Naive thymus-derived CD4-positive, alpha-beta T cell (primary cell): ENCODE measurements at regions not wholly inside any gene's neighbourhood (a gene's known extent, or its start where the extent isn't known, plus 50 kb on each side); places are given as distances from the start of the nearest gene placed in this dataset.
A peak's percentile ranks its signal among the peaks of the same experiment; 100 is the strongest.

ENCODE experiments used
- ATAC-seq: fragments of 150-1000 bp; cut with Tn5 transposase; 2 replicates; pipeline ENCODE4 v1.10.0; 2021; ENCODE audit warnings: mild to moderate bottlenecking, moderate library complexity
- CTCF ChIA-PET: fragments of 350-600 bp; sonication (Branson Sonifier 250); formaldehyde crosslinking; loops from one replicate; lab custom pipeline; 2021; ENCODE audit warnings: antibody characterized with exemption; lab: Charles Lee
- POLR2A ChIA-PET: fragments of 350-600 bp; sonication (Branson Sonifier 250); formaldehyde crosslinking; loops from one replicate; lab custom pipeline; 2021; ENCODE audit warnings: antibody characterized with exemption, inconsistent platforms; lab: Charles Lee
- DNase-seq, 9 donors: peaks; one replicate each; pipeline versions ENCODE4 v3.0.0 to v3.0.0-alpha.2; 2020 to 2022; ENCODE audit warnings: mixed read lengths in 1 of 9
- H3K27ac ChIP-seq: one replicate; pipeline ENCODE4 v1.7.0; 2013; ENCODE audit warnings: mild to moderate bottlenecking, low read depth, low read length, moderate library complexity
- H3K27me3 ChIP-seq, 2 donors: one replicate each; pipeline ENCODE4 v1.7.0; 2013; ENCODE audit warnings: low read length in 2 of 2, mild to moderate bottlenecking in 2 of 2, moderate library complexity in 2 of 2; ENCODE audit not compliant: control insufficient read depth in 2 of 2, insufficient read depth in 2 of 2
- H3K36me3 ChIP-seq, 3 experiments: 1 replicate in 2 of 3; 2 replicates in 1 of 3; pipeline ENCODE4 v1.7.0; 2013; ENCODE audit warnings: low read length in 3 of 3, mild to moderate bottlenecking in 3 of 3, moderate library complexity in 1 of 3; ENCODE audit not compliant: insufficient read depth in 3 of 3, control insufficient read depth in 2 of 3
- H3K4me1 ChIP-seq, 2 donors: one replicate each; pipeline ENCODE4 v1.7.0; 2013; ENCODE audit warnings: low read length in 2 of 2, mild to moderate bottlenecking in 2 of 2, moderate library complexity in 1 of 2; ENCODE audit not compliant: control insufficient read depth in 2 of 2, insufficient read depth in 2 of 2
- H3K4me3 ChIP-seq: 2 replicates; pipeline ENCODE4 v1.7.0; 2013; ENCODE audit warnings: mild to moderate bottlenecking, low read length
- H3K9me3 ChIP-seq, 3 experiments: 1 replicate in 2 of 3; 2 replicates in 1 of 3; pipeline ENCODE4 v1.7.0; 2013; ENCODE audit warnings: low read length in 3 of 3; ENCODE audit not compliant: control insufficient read depth in 2 of 3
- H3K27ac Mint-ChIP-seq, 9 donors: one replicate each; pipeline ENCODE4 v1.8.0; 2020 to 2022; ENCODE audit warnings: mixed read lengths in 9 of 9, mild to moderate bottlenecking in 8 of 9, moderate library complexity in 5 of 9, inconsistent platforms in 2 of 9
- H3K27me3 Mint-ChIP-seq, 5 donors: one replicate each; pipeline ENCODE4 v1.8.0; 2021 to 2022; ENCODE audit warnings: mixed read lengths in 5 of 5, mild to moderate bottlenecking in 1 of 5
- H3K36me3 Mint-ChIP-seq, 5 donors: one replicate each; pipeline ENCODE4 v1.8.0; 2020 to 2022; ENCODE audit warnings: mixed read lengths in 5 of 5, mild to moderate bottlenecking in 3 of 5, inconsistent platforms in 1 of 5
- H3K4me1 Mint-ChIP-seq, 7 donors: one replicate each; pipeline ENCODE4 v1.8.0; 2020 to 2022; ENCODE audit warnings: mixed read lengths in 7 of 7, mild to moderate bottlenecking in 3 of 7, inconsistent platforms in 1 of 7
- H3K4me3 Mint-ChIP-seq, 10 donors: one replicate each; pipeline ENCODE4 v1.8.0; 2020 to 2022; ENCODE audit warnings: mild to moderate bottlenecking in 10 of 10, mixed read lengths in 10 of 10, moderate library complexity in 6 of 10, inconsistent platforms in 2 of 10
- H3K9me3 Mint-ChIP-seq, 11 donors: one replicate each; pipeline ENCODE4 v1.8.0; 2020 to 2022; ENCODE audit warnings: mixed read lengths in 11 of 11, mild to moderate bottlenecking in 4 of 11, inconsistent platforms in 1 of 11, moderate library complexity in 1 of 11
- intact Hi-C, 2 donors: fragments of 100-400 bp; cut with micrococcal nuclease; formaldehyde crosslinking; loops; one replicate each; pipeline ENCODE4 v1.15.1; 2023

GRCh38 chr17:72031219-72031884 is 89.5 kb upstream of the SOX9 start:
- Histone ChIP-seq H3K9me3 (no peaks in the 10 kb centered on the region), H3K27me3 (no peaks in the 10 kb centered on the region), H3K4me3 (no peak overlapping the region), H3K36me3 (no peaks in the 10 kb centered on the region), H3K27ac (no peak overlapping the region), H3K4me1 (peaks cover 0 to 7% of the 10 kb centered on the region in 2 donors)
- Mint-ChIP-seq H3K4me1 (peaks cover 8 to 25% (median 12%) of the 10 kb centered on the region in 7 donors), H3K36me3 (no peaks in the 10 kb centered on the region), H3K27me3 (peaks cover 5 to 37% (median 12%) of the 10 kb centered on the region in 5 donors), H3K27ac (no peak overlapping the region), H3K4me3 (peak overlapping the region in 9 of 10 donors; percentile 31 to 77 (median 54)), H3K9me3 (peaks cover 0 to 9% (median 0%) of the 10 kb centered on the region in 11 donors)
- ChIA-PET POLR2A (no interaction called here), CTCF (no interaction called here)
- intact Hi-C loops: no loop called here
- ATAC-seq (no peak), DNase-seq (no peak)

GRCh38 chr17:72033334-72033733 is 87.5 kb upstream of the SOX9 start:
- DNase-seq (no peak), ATAC-seq (no peak)
- H3K4me1 Mint-ChIP-seq: peaks cover 8 to 25% (median 12%) of the 10 kb centered on the region in 7 donors
- peaks cover 3 to 28% (median 6%) of the 10 kb centered on the region in 5 donors for H3K27me3 Mint-ChIP-seq
- H3K27me3 ChIP-seq: no peaks in the 10 kb centered on the region
- H3K9me3 ChIP-seq: no peaks in the 10 kb centered on the region
- H3K4me3 Mint-ChIP-seq: no peak overlapping the region
- H3K9me3 Mint-ChIP-seq: peaks cover 0 to 11% (median 0%) of the 10 kb centered on the region in 11 donors
- no peak overlapping the region for H3K4me3 ChIP-seq
- no peak overlapping the region for H3K27ac ChIP-seq
- H3K36me3 Mint-ChIP-seq: no peaks in the 10 kb centered on the region
- H3K36me3 ChIP-seq: no peaks in the 10 kb centered on the region
- peak overlapping the region in 1 of 9 donors; percentile 51 for H3K27ac Mint-ChIP-seq
- intact Hi-C loops: no loop called here
- CTCF ChIA-PET: no interaction called here
- POLR2A ChIA-PET: no interaction called here
- peaks cover 0 to 7% of the 10 kb centered on the region in 2 donors for H3K4me1 ChIP-seq

DNA sequence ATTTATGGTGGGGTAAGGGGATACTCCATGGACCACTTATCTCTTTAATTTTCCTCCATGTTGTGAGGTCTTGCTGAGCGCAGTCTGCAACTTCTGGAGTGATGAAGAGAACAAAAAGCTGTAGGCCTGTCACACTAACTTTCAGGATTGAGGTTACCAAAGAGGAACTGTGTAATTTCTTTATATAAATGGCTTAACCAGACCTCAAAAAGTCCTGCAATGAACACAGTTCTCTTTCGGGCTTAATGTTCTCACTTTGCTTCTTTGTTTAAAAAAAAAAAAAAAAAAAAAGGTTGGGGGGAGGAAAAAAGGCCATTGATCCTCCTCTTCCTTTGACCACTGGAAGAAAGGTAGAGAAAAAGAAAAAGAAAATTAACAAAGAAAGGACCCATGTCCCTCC is 86.8 kb upstream of the SOX9 start:
- H3K9me3 ChIP-seq: no peaks in the 10 kb centered on the region
- H3K9me3 Mint-ChIP-seq: peaks cover 0 to 12% (median 0%) of the 10 kb centered on the region in 11 donors
- no peak overlapping the region for H3K4me3 ChIP-seq
- intact Hi-C loops: no loop called here
- H3K36me3 ChIP-seq: no peaks in the 10 kb centered on the region
- H3K36me3 Mint-ChIP-seq: no peaks in the 10 kb centered on the region
- peak overlapping the region in 1 of 9 donors; percentile 51 for H3K27ac Mint-ChIP-seq
- peaks cover 0 to 7% of the 10 kb centered on the region in 2 donors for H3K4me1 ChIP-seq
- ATAC-seq (no peak), DNase-seq (no peak)
- H3K27me3 ChIP-seq: no peaks in the 10 kb centered on the region
- ChIA-PET CTCF (no interaction called here), POLR2A (no interaction called here)
- peaks cover 0 to 22% (median 6%) of the 10 kb centered on the region in 5 donors for H3K27me3 Mint-ChIP-seq
- no peak overlapping the region for H3K4me3 Mint-ChIP-seq
- no peak overlapping the region for H3K27ac ChIP-seq
- H3K4me1 Mint-ChIP-seq: peaks cover 8 to 22% (median 12%) of the 10 kb centered on the region in 7 donors

DNA sequence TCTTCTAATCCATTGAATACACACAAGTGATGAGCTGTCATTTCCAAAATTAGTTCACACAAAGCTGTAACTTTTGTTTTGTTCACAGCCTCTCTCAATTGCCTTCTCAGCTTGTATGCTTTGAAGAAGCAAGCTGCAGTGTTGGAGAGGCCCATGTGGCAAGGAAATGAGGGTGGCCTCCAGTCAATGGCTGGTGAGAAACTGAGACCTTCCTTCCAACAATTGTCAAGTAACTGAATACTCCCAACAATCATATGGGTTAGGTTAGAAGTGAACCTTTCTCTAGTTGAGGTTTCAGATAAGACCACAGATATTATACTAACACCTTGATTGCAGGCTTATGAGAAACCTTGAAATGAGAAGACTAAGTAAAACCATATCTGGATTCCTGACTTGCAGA is 82.4 kb upstream of the SOX9 start:
- no peak overlapping the region for H3K27ac Mint-ChIP-seq
- no peak overlapping the region for H3K4me3 Mint-ChIP-seq
- H3K27me3 ChIP-seq: no peaks in the 10 kb centered on the region
- no peak overlapping the region for H3K4me3 ChIP-seq
- H3K27ac ChIP-seq: no peak overlapping the region
- no peaks in the 10 kb centered on the region for H3K9me3 ChIP-seq
- H3K36me3 ChIP-seq: no peaks in the 10 kb centered on the region
- no peak for ATAC-seq
- peaks cover 0 to 4% (median 0%) of the 10 kb centered on the region in 5 donors for H3K27me3 Mint-ChIP-seq
- H3K9me3 Mint-ChIP-seq: peaks cover 0 to 11% (median 0%) of the 10 kb centered on the region in 11 donors
- no peaks in the 10 kb centered on the region for H3K4me1 ChIP-seq
- H3K36me3 Mint-ChIP-seq: no peaks in the 10 kb centered on the region
- intact Hi-C loops: no loop called here
- ChIA-PET POLR2A (no interaction called here), CTCF (no interaction called here)
- DNase-seq: no peak
- no peaks in the 10 kb centered on the region for H3K4me1 Mint-ChIP-seq

- intact Hi-C loops: no loop called here
- ATAC-seq (no peak), DNase-seq (no peak)
- Mint-ChIP-seq H3K27ac (no peak overlapping the region), H3K4me3 (no peak overlapping the region), H3K9me3 (peaks cover 0 to 11% (median 0%) of the 10 kb centered on the region in 11 donors), H3K36me3 (no peaks in the 10 kb centered on the region), H3K27me3 (peaks cover 0 to 7% (median 0%) of the 10 kb centered on the region in 5 donors), H3K4me1 (no peaks in the 10 kb centered on the region)
- Histone ChIP-seq H3K4me3 (no peak overlapping the region), H3K27me3 (no peaks in the 10 kb centered on the region), H3K4me1 (no peaks in the 10 kb centered on the region), H3K9me3 (no peaks in the 10 kb centered on the region), H3K27ac (no peak overlapping the region), H3K36me3 (no peaks in the 10 kb centered on the region)
- POLR2A ChIA-PET: no interaction called here
- CTCF ChIA-PET: interaction anchor here (0.5 kb wide), 1 partner anchor 109 kb away, joined by 4 read pairs; no protein-coding TSS in a partner anchor
These were observed 81.3 kb upstream of the SOX9 start for GRCh38 chr17:72039490-72039889.

GRCh38 chr17:72046178-72046577 is 74.6 kb upstream of the SOX9 start:
- CTCF ChIA-PET: no interaction called here
- no peak overlapping the region for H3K27ac Mint-ChIP-seq

More at GRCh38 chr17:72046178-72046577, 74.6 kb upstream of the SOX9 start:
- ATAC-seq (no peak), DNase-seq (no peak)
- H3K36me3 Mint-ChIP-seq: no peaks in the 10 kb centered on the region
- Histone ChIP-seq H3K27me3 (no peaks in the 10 kb centered on the region), H3K36me3 (no peaks in the 10 kb centered on the region), H3K4me1 (no peaks in the 10 kb centered on the region), H3K27ac (no peak overlapping the region), H3K4me3 (no peak overlapping the region), H3K9me3 (no peaks in the 10 kb centered on the region)
- POLR2A ChIA-PET: no interaction called here
- H3K4me3 Mint-ChIP-seq: no peak overlapping the region
- no peaks in the 10 kb centered on the region for H3K4me1 Mint-ChIP-seq
- peaks cover 0 to 21% (median 7%) of the 10 kb centered on the region in 11 donors for H3K9me3 Mint-ChIP-seq
- intact Hi-C loops: no loop called here
- H3K27me3 Mint-ChIP-seq: peaks cover 0 to 11% (median 5%) of the 10 kb centered on the region in 5 donors
